Gastroesophageal sphincter (tissue), 3 donors: ENCODE measurements at regions not wholly inside any gene's neighbourhood (a gene's known extent, or its start where the extent isn't known, plus 50 kb on each side); places are given as distances from the start of the nearest gene placed in this dataset.

Experiments used
- EP300 ChIP-seq: sonication (generic); formaldehyde crosslinking; IDR thresholded peaks from one replicate; pipeline ENCODE4 v1.6.1; 2017; ENCODE audit warnings: antibody characterized with exemption, mild to moderate bottlenecking
- POLR2A ChIP-seq, 2 donors: fragments of 450-650 bp; IDR thresholded peaks; one replicate each; pipeline ENCODE4 v1.6.1; 2017; ENCODE audit warnings: antibody characterized with exemption in 2 of 2, mild to moderate bottlenecking in 2 of 2, moderate library complexity in 1 of 2
- POLR2AphosphoS5 ChIP-seq: sonication (generic); formaldehyde crosslinking; IDR thresholded peaks from one replicate; pipeline ENCODE4 v1.6.1; 2017; ENCODE audit warnings: antibody characterized with exemption
- TF ChIP-seq, protein P1 (sequence below), 4 experiments: fragments of 200-600 bp in 2 of 4; fragments of 450-650 bp in 2 of 4; sonication (generic) in 1 of 4; IDR thresholded peaks; one replicate each; pipeline ENCODE4 v1.5.1; 2017 to 2019; ENCODE audit warnings: antibody characterized with exemption in 4 of 4, mild to moderate bottlenecking in 2 of 4, moderate library complexity in 2 of 4

DNA sequence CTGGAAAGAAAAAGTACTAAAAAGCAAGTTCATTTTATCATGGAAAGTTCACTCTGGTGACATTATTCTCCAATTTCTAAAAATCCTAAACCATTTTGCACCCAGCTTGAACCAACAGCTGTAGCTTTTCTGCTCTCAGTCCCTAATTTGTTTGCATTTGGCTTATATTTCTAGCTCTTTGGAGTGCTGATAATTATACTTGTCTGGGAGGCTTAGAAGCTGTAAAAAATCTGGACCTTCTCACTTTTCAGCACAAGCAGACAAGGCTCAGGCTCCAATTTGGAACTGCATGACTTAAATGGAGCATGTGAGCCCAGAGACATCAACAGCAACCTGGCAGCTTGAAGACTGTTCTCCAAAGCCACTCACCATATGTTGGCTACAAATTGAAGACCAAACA is 170.9 kb upstream of the PCDH18 start:
- TF ChIP-seq POLR2A (IDR thresholded peaks at IDR 0.05) (no peak), POLR2AphosphoS5 (no peak), EP300 (no peak)
- TF ChIP-seq, protein P1, sequence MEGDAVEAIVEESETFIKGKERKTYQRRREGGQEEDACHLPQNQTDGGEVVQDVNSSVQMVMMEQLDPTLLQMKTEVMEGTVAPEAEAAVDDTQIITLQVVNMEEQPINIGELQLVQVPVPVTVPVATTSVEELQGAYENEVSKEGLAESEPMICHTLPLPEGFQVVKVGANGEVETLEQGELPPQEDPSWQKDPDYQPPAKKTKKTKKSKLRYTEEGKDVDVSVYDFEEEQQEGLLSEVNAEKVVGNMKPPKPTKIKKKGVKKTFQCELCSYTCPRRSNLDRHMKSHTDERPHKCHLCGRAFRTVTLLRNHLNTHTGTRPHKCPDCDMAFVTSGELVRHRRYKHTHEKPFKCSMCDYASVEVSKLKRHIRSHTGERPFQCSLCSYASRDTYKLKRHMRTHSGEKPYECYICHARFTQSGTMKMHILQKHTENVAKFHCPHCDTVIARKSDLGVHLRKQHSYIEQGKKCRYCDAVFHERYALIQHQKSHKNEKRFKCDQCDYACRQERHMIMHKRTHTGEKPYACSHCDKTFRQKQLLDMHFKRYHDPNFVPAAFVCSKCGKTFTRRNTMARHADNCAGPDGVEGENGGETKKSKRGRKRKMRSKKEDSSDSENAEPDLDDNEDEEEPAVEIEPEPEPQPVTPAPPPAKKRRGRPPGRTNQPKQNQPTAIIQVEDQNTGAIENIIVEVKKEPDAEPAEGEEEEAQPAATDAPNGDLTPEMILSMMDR (IDR thresholded peaks at IDR 0.05) = no peak
